Spleen (tissue), 7 donors: ENCODE measurements at regions not wholly inside any gene's neighbourhood (a gene's known extent, or its start where the extent isn't known, plus 50 kb on each side); places are given as distances from the start of the nearest gene placed in this dataset.

ENCODE experiments used
- POLR2A ChIP-seq, 3 donors: fragments of 450-650 bp; IDR thresholded peaks; one replicate each; pipeline ENCODE4 v1.5.1; 2017; ENCODE audit warnings: antibody characterized with exemption in 3 of 3, mild to moderate bottlenecking in 1 of 3
- TF ChIP-seq, protein P1 (sequence below), 11 experiments: fragments of 200-600 bp in 7 of 11; fragments of 450-650 bp in 4 of 11; sonication (generic) in 4 of 11; IDR thresholded peaks in 8 of 11; conservative IDR thresholded peaks in 3 of 11; 1 replicate in 7 of 11; 2 replicates in 4 of 11; pipeline versions ENCODE4 v1.4.0 to v1.8.0; 2016 to 2021; ENCODE audit warnings: antibody characterized with exemption in 11 of 11, inconsistent platforms in 4 of 11, mild to moderate bottlenecking in 1 of 11
- donor health status: DM: no; HTN: no; CAD: no; lungs with moderate emphysema.
- donor health status: DM: no; HTN: no; CAD: no.
- donor health status: DM: no; HTN: no; CAD: no.

DNA sequence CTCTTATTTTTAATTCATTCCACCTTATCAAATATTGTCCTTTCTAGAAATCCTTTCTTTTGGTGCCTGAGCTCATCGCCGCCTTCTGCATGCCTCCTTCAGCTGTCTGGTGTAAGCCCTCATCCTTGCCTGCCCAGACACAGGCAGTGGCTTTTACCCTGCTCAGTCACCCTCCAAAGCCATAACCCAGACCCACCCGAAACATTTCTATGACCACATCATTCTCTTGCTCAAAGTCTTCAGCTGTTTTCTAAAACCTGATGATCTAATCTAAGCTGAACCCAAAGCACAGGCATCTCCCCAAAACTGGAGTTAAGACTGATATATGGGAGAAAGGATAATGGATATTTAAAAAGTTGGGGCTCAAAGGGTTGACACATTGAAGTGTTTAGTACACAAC lies 753.7 kb upstream of the SGCG start:
- no peak for TF ChIP-seq POLR2A (IDR thresholded peaks at IDR 0.05)
- TF ChIP-seq, protein P1, sequence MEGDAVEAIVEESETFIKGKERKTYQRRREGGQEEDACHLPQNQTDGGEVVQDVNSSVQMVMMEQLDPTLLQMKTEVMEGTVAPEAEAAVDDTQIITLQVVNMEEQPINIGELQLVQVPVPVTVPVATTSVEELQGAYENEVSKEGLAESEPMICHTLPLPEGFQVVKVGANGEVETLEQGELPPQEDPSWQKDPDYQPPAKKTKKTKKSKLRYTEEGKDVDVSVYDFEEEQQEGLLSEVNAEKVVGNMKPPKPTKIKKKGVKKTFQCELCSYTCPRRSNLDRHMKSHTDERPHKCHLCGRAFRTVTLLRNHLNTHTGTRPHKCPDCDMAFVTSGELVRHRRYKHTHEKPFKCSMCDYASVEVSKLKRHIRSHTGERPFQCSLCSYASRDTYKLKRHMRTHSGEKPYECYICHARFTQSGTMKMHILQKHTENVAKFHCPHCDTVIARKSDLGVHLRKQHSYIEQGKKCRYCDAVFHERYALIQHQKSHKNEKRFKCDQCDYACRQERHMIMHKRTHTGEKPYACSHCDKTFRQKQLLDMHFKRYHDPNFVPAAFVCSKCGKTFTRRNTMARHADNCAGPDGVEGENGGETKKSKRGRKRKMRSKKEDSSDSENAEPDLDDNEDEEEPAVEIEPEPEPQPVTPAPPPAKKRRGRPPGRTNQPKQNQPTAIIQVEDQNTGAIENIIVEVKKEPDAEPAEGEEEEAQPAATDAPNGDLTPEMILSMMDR (IDR thresholded peaks at IDR 0.05 in 8 of 11, conservative IDR thresholded peaks at IDR 0.05 in 3 of 11): no peak
